Left lung (tissue), 4 donors: ENCODE measurements at regions not wholly inside any gene's neighbourhood (a gene's known extent, or its start where the extent isn't known, plus 50 kb on each side); places are given as distances from the start of the nearest gene placed in this dataset.
"Not testable (repeated sequence)": the region's sequence is repeated elsewhere in the genome, so short reads cannot be mapped to it uniquely, and the experiment has no call there.

Source experiments
- ATAC-seq: fragments of 200-7000 bp; cut with Tn5 transposase; one replicate; pipeline ENCODE4 v1.9.1; 2020; ENCODE audit warnings: moderate library complexity
- DNase-seq, 4 donors: peaks; one replicate each; pipeline ENCODE4 v3.0.0-alpha.2; 2013 to 2020
- H3K27ac ChIP-seq, 2 donors: fragments of 200-600 bp; sonication (generic) in 1 of 2; one replicate each; pipeline versions ENCODE4 v1.5.0 to v1.8.0; 2020 to 2021
- H3K27me3 ChIP-seq, 2 donors: fragments of 200-600 bp; sonication (generic) in 1 of 2; one replicate each; pipeline versions ENCODE4 v1.5.0 to v1.8.0; 2020 to 2021
- H3K36me3 ChIP-seq, 2 donors: fragments of 200-600 bp; sonication (generic) in 1 of 2; one replicate each; pipeline versions ENCODE4 v1.5.0 to v1.8.0; 2020 to 2021
- H3K4me1 ChIP-seq, 2 donors: fragments of 200-600 bp; one replicate each; pipeline ENCODE4 v1.8.0; 2021
- H3K4me3 ChIP-seq, 2 donors: fragments of 200-600 bp; sonication (generic) in 1 of 2; one replicate each; pipeline versions ENCODE4 v1.5.0 to v1.8.0; 2020 to 2021; ENCODE audit warnings: mild to moderate bottlenecking in 1 of 2
- H3K9me3 ChIP-seq, 2 donors: fragments of 200-600 bp; sonication (generic) in 1 of 2; one replicate each; pipeline versions ENCODE4 v1.5.0 to v1.8.0; 2020 to 2021
- intact Hi-C, 2 donors: fragments of 100-400 bp; cut with DNase I; formaldehyde crosslinking; loops; one replicate each; pipeline versions ENCODE4 v1.11.2 to v1.14.2; 2022
- TF ChIP-seq, protein P1 (sequence below), 2 donors: fragments of 200-600 bp; sonication (generic) in 1 of 2; IDR thresholded peaks; one replicate each; pipeline versions ENCODE4 v1.5.0 to v1.8.0; 2021; ENCODE audit warnings: antibody characterized with exemption in 2 of 2
- donor health status: DM: no; HTN: yes; CAD: no.
- donor health status: DM: no; HTN: no; CAD: no.

- no peaks in the 10 kb centered on the region for H3K9me3 ChIP-seq
- intact Hi-C loops = no loop called here
- no peak overlapping the region for H3K27ac ChIP-seq
- H3K27me3 ChIP-seq = no peaks in the 10 kb centered on the region
- DNase-seq = no peak
- H3K36me3 ChIP-seq = no peaks in the 10 kb centered on the region
- no peaks in the 10 kb centered on the region for H3K4me1 ChIP-seq
- TF ChIP-seq, protein P1, sequence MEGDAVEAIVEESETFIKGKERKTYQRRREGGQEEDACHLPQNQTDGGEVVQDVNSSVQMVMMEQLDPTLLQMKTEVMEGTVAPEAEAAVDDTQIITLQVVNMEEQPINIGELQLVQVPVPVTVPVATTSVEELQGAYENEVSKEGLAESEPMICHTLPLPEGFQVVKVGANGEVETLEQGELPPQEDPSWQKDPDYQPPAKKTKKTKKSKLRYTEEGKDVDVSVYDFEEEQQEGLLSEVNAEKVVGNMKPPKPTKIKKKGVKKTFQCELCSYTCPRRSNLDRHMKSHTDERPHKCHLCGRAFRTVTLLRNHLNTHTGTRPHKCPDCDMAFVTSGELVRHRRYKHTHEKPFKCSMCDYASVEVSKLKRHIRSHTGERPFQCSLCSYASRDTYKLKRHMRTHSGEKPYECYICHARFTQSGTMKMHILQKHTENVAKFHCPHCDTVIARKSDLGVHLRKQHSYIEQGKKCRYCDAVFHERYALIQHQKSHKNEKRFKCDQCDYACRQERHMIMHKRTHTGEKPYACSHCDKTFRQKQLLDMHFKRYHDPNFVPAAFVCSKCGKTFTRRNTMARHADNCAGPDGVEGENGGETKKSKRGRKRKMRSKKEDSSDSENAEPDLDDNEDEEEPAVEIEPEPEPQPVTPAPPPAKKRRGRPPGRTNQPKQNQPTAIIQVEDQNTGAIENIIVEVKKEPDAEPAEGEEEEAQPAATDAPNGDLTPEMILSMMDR (IDR thresholded peaks at IDR 0.05) = no peak
- ATAC-seq = no peak
- no peak overlapping the region for H3K4me3 ChIP-seq
Measured at GRCh38 chr11:92035488-92035887, 189.1 kb upstream of the FAT3 start.

GRCh38 chr11:92027136-92027535 lies 197.5 kb upstream of the FAT3 start:
- H3K27me3 ChIP-seq, H3K9me3 ChIP-seq, H3K4me1 ChIP-seq, H3K36me3 ChIP-seq, H3K4me3 ChIP-seq, H3K27ac ChIP-seq, intact Hi-C loops, ATAC-seq: not testable (repeated sequence)
- DNase-seq = peak in 1 of 4 donors; percentile 65

DNA sequence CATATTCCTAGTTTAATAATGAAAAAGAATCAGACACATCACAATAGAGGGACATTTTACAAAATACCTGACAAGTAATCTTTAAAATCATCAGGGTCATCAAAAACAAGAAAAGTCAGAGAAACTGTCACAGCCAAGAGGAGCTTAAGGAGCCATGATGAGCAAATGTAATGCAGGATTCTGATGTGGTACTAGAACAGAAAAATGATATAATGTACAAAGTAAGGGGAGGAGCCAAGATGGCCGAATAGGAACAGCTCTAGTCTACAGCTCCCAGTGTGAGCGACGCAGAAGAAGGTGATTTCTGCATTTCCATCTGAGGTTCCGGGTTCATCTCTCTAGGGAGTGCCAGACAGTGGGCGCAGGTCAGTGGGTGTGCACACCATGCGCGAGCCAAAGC lies 198.0 kb upstream of the FAT3 start:
- Histone ChIP-seq H3K27me3 (no peaks in the 10 kb centered on the region), H3K27ac (no peak overlapping the region), H3K9me3 (peaks cover 0 to 2% of the 10 kb centered on the region in 2 donors), H3K36me3 (no peaks in the 10 kb centered on the region), H3K4me3 (no peak overlapping the region), H3K4me1 (no peaks in the 10 kb centered on the region)
- no peak for ATAC-seq
- DNase-seq = no peak
- TF ChIP-seq, protein P1 (IDR thresholded peaks at IDR 0.05) = no peak
- intact Hi-C loops = no loop called here

DNA sequence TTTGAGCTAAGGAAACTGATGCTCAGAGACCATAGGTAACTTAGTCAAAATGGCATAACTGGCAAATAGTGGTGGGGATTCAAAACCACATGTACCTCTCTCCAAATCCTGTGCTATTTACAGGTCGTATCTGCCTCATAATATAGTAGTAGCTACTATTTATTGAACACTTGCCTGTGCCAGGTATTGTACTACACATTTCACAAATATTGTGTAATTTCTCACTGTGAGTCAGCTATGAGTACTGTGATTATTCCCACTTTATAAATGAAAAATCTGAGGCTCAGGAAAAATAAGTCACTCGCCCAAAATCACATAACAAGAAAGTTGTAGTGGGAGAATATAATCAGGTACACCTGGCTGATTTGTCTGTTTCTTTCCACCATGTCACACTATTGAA lies 199.8 kb upstream of the FAT3 start:
- TF ChIP-seq, protein P1 (IDR thresholded peaks at IDR 0.05) = no peak
- Histone ChIP-seq H3K27ac (no peak overlapping the region), H3K36me3 (no peaks in the 10 kb centered on the region), H3K4me3 (no peak overlapping the region), H3K27me3 (no peaks in the 10 kb centered on the region), H3K4me1 (no peaks in the 10 kb centered on the region), H3K9me3 (peaks cover 0 to 2% of the 10 kb centered on the region in 2 donors)
- no peak for ATAC-seq
- intact Hi-C loops = no loop called here
- no peak for DNase-seq

DNA sequence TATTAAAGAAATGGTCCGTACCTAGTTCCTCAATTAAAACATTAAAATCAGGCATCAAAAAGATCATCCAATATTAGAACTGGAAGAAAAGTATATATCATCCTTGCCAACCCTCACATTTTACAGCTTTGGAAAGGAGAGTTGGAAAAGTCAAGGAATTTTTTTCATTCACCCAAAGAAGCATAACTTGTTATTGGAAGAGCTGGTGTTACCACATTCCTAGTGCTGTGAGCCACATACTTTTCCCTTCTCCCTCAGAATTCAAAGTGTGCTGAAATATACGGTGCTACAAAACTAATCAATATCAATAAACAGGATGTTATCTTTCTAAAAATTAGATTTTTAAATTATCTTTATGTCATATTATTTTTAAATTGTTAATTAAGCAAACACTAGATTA lies 202.1 kb upstream of the FAT3 start:
- DNase-seq (no peak), ATAC-seq (no peak)
- TF ChIP-seq, protein P1 (IDR thresholded peaks at IDR 0.05) = no peak
- intact Hi-C loops = no loop called here
- no peak overlapping the region for H3K4me3 ChIP-seq
- no peak overlapping the region for H3K27ac ChIP-seq
- H3K27me3 ChIP-seq = no peaks in the 10 kb centered on the region
- H3K4me1 ChIP-seq = no peaks in the 10 kb centered on the region
- H3K36me3 ChIP-seq = no peaks in the 10 kb centered on the region
- peaks cover 0 to 9% of the 10 kb centered on the region in 2 donors for H3K9me3 ChIP-seq

DNA sequence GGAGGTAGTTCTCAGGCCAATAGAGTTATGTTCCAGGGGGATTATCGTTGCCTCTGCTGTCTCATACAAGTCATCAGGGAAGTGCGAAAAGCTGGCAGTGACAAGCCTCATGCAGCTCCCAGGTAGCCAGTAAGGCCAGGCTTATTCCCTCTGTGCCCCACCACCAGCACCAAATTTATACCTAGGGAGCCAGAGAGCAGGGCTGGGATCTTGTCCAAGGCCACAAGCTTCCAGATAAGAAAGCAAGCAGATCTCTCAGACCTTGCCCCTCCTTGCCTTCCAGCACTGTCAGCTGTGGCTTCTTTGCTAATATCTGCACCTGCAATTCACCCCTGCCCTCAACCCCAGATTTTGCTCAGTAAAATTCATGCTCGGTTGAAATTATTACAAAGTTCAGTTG lies 206.3 kb upstream of the FAT3 start:
- peaks cover 0 to 31% of the 10 kb centered on the region in 2 donors for H3K9me3 ChIP-seq
- DNase-seq (no peak), ATAC-seq (no peak)
- TF ChIP-seq, protein P1 (IDR thresholded peaks at IDR 0.05) = no peak
- no peaks in the 10 kb centered on the region for H3K27me3 ChIP-seq
- intact Hi-C loops = no loop called here
- no peaks in the 10 kb centered on the region for H3K4me1 ChIP-seq
- no peaks in the 10 kb centered on the region for H3K36me3 ChIP-seq
- no peak overlapping the region for H3K27ac ChIP-seq
- H3K4me3 ChIP-seq = no peak overlapping the region
